ACC112 (cell line): ENCODE measurements at regions not wholly inside any gene's neighbourhood (a gene's known extent, or its start where the extent isn't known, plus 50 kb on each side); places are given as distances from the start of the nearest gene placed in this dataset.

ENCODE experiments used
- H2AFZ ChIP-seq: fragments of 200-600 bp; sonication (generic); one replicate; pipeline ENCODE4 v1.6.0; 2017; ENCODE audit warnings: antibody characterized with exemption, low read length; ENCODE audit not compliant: unreplicated experiment
- H3K27ac ChIP-seq: fragments of 200-600 bp; sonication (generic); 2 replicates; pipeline ENCODE4 v1.5.1; 2014; ENCODE audit warnings: low read depth, mild to moderate bottlenecking, antibody characterized with exemption, low read length, moderate library complexity
- H3K27me3 ChIP-seq: fragments of 200-600 bp; sonication (generic); 2 replicates; pipeline ENCODE4 v1.6.1; 2014; ENCODE audit warnings: mild to moderate bottlenecking, antibody characterized with exemption, low read length, moderate library complexity, mixed read lengths; ENCODE audit not compliant: insufficient read depth
- H3K36me3 ChIP-seq: fragments of 200-600 bp; sonication (generic); 2 replicates; pipeline ENCODE4 v1.6.1; 2016; ENCODE audit warnings: mild to moderate bottlenecking, antibody characterized with exemption, low read length, moderate library complexity, mixed read lengths; ENCODE audit not compliant: insufficient read depth
- H3K4me1 ChIP-seq: fragments of 200-600 bp; sonication (generic); one replicate; pipeline ENCODE4 v1.6.1; 2016; ENCODE audit warnings: low read length, mixed read lengths; ENCODE audit not compliant: insufficient read depth, unreplicated experiment, control insufficient read depth
- H3K4me3 ChIP-seq: fragments of 200-600 bp; sonication (generic); 2 replicates; pipeline ENCODE4 v1.5.1; 2014; ENCODE audit warnings: mild to moderate bottlenecking, low read depth, low read length
- H3K79me2 ChIP-seq: fragments of 200-600 bp; sonication (generic); one replicate; pipeline ENCODE4 v1.6.0; 2016; ENCODE audit warnings: low read length; ENCODE audit not compliant: control insufficient read depth, unreplicated experiment, insufficient read depth

DNA sequence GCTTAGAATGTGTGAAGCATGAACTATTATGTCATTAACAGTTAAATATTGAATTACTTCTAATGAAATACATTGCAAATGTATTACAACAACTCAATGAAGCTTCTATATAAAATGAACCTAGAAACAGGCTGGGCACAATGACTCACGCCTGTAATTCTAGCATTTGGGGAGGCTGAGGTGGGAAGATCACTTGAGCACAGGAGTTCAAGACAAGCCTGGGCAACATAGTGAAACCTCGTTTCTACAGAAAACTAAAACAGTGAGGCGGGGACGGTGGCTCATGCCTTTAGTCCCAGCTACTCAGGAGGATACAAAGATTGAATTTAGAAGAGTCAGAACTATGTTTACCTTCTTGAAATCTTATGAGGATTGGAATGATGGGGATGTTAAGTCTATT lies 505.1 kb downstream of the SLITRK5 start:
- Histone ChIP-seq H3K79me2 (no peaks in the 10 kb centered on the region), H3K4me3 (no peak overlapping the region), H2AFZ (no peak overlapping the region)

DNA sequence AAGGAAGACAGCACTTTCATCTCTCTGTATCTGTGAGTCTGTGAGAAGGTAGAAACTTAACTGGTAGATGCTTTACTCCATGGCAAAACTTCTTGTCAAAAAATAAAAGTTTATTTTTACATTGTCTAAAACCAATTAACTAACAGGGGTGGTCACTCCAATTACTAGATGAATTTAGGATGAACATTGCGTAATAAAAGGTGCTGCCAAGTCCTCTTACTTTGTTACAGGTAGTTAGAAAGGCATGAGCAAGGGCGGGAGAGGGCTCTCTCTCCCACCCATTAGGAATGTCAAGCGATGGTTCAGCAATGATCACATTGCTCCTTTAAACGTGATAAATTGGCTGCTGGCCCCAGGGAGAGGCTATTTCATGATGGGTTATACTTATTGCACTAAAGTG lies 512.3 kb downstream of the SLITRK5 start:
- H3K4me1 ChIP-seq: no peaks in the 10 kb centered on the region
- no peaks in the 10 kb centered on the region for H3K27me3 ChIP-seq
- H2AFZ ChIP-seq: no peak overlapping the region
- H3K27ac ChIP-seq: no peak overlapping the region
- no peaks in the 10 kb centered on the region for H3K79me2 ChIP-seq
- no peak overlapping the region for H3K4me3 ChIP-seq
- H3K36me3 ChIP-seq: no peaks in the 10 kb centered on the region

More for the DNA sequence above, 505.1 kb downstream of the SLITRK5 start:
- Histone ChIP-seq H3K36me3 (no peaks in the 10 kb centered on the region), H3K27ac (no peak overlapping the region), H3K27me3 (no peaks in the 10 kb centered on the region), H3K4me1 (no peaks in the 10 kb centered on the region)

- no peaks in the 10 kb centered on the region for H3K36me3 ChIP-seq
- H3K79me2 ChIP-seq: no peaks in the 10 kb centered on the region
- no peak overlapping the region for H2AFZ ChIP-seq
Measured at GRCh38 chr13:88188986-88189385, 517.8 kb downstream of the SLITRK5 start.

DNA sequence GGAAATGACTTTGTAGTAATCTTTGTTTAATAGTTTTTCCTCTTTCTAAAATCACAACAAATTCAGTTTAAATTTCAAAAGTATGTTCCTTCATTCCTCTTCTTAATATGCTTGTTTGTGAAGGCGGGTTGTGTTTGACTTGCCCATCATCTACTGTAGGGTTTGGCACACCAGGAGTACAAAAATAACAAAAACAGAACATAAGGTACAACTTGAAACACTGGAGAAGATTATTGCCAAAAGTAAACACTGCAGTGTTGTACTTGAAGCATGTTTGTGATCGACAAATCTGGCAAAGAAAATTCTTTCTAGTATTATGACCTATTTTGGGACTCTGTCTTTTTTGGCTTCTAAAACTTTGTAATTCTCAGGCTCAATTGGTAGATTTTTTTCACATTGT lies 518.6 kb downstream of the SLITRK5 start:
- Histone ChIP-seq H3K4me3 (no peak overlapping the region), H3K27me3 (no peaks in the 10 kb centered on the region), H3K79me2 (no peaks in the 10 kb centered on the region), H3K4me1 (no peaks in the 10 kb centered on the region), H3K36me3 (no peaks in the 10 kb centered on the region), H2AFZ (no peak overlapping the region), H3K27ac (no peak overlapping the region)

More at GRCh38 chr13:88188986-88189385, 517.8 kb downstream of the SLITRK5 start:
- no peaks in the 10 kb centered on the region for H3K27me3 ChIP-seq
- no peak overlapping the region for H3K27ac ChIP-seq
- no peak overlapping the region for H3K4me3 ChIP-seq
- H3K4me1 ChIP-seq: no peaks in the 10 kb centered on the region

DNA sequence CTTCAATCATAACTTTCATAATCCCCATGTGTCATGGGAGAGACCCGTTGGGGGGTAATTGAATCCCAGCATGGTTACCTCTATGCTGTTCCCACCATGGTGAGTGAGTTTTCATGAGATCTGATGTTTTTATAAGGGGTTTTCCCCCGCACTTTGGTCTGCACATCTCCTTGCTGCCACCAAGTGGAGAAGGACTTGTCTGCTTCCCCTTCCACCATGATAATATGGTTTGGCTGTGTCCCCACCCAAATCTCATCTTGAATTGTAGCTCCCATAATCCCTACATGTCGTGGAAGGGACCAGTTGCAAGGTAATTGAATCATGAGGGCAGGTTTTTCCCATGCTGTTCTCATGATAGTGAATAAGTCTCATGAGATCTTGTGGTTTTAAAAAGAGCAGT lies 524.9 kb downstream of the SLITRK5 start:
- Histone ChIP-seq H3K79me2 (no peaks in the 10 kb centered on the region), H3K4me1 (no peaks in the 10 kb centered on the region), H2AFZ (no peak overlapping the region), H3K27me3 (no peaks in the 10 kb centered on the region), H3K36me3 (no peaks in the 10 kb centered on the region), H3K27ac (no peak overlapping the region), H3K4me3 (no peak overlapping the region)

DNA sequence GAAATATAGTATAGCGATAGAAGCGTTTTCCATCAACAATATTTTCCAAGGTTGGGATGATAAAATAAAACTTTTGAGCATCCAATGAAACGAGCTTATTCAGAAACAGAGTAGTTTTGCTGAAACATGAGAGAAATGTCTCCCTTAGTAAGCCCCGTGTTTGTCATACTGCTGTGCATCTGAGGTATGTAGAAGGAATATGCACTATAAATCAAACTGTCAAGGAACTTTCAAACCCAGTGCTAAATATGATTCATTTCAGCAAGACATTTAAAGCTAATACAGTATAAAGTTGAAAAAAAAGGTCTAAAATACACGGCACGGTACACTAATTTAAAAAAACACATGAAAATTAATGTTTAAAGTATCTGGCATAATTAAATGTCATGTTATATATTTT lies 546.2 kb downstream of the SLITRK5 start:
- no peak overlapping the region for H2AFZ ChIP-seq

GRCh38 chr13:88217883-88218282 lies 546.7 kb downstream of the SLITRK5 start:
- Histone ChIP-seq H3K27ac (no peak overlapping the region), H3K36me3 (no peaks in the 10 kb centered on the region), H3K27me3 (no peaks in the 10 kb centered on the region), H3K4me3 (no peak overlapping the region), H3K79me2 (no peaks in the 10 kb centered on the region), H2AFZ (no peak overlapping the region), H3K4me1 (no peaks in the 10 kb centered on the region)

More for the DNA sequence above, 546.2 kb downstream of the SLITRK5 start:
- Histone ChIP-seq H3K36me3 (no peaks in the 10 kb centered on the region), H3K4me3 (no peak overlapping the region), H3K4me1 (no peaks in the 10 kb centered on the region), H3K27ac (no peak overlapping the region), H3K27me3 (no peaks in the 10 kb centered on the region), H3K79me2 (no peaks in the 10 kb centered on the region)

- Histone ChIP-seq H3K4me1 (no peaks in the 10 kb centered on the region), H3K27me3 (no peaks in the 10 kb centered on the region), H3K27ac (no peak overlapping the region), H3K4me3 (no peak overlapping the region), H3K36me3 (no peaks in the 10 kb centered on the region), H3K79me2 (no peaks in the 10 kb centered on the region), H2AFZ (no peak overlapping the region)
Measured at GRCh38 chr13:88223958-88224357, 552.8 kb downstream of the SLITRK5 start.

GRCh38 chr13:88235441-88235840 lies 564.3 kb downstream of the SLITRK5 start:
- Histone ChIP-seq H3K27ac (no peak overlapping the region), H3K4me1 (no peaks in the 10 kb centered on the region), H3K4me3 (no peak overlapping the region), H3K79me2 (no peaks in the 10 kb centered on the region), H3K27me3 (no peaks in the 10 kb centered on the region), H3K36me3 (no peaks in the 10 kb centered on the region), H2AFZ (no peak overlapping the region)

DNA sequence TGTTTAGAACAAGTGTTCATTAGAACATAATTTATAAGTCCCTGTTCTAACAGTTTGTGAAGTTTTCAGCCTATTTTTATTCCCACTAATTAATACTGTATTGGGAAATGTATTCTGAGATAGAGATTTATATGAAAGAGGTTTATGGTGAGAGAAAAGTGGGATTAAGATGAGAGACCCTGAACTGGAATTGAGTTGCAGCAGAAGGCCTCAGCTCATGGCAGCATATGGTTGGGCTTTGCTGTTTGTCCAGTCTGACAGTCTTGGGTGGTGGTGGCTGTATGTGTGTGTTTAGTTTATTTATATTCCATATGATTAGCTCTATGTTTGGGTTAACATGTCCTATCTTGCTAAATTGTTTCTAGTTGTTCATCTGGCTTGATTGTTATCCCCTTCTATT lies 575.1 kb downstream of the SLITRK5 start:
- no peak overlapping the region for H2AFZ ChIP-seq
- H3K4me3 ChIP-seq: no peak overlapping the region

GRCh38 chr13:88248393-88248792 lies 577.2 kb downstream of the SLITRK5 start:
- no peaks in the 10 kb centered on the region for H3K4me1 ChIP-seq
- H3K36me3 ChIP-seq: no peaks in the 10 kb centered on the region
- no peaks in the 10 kb centered on the region for H3K27me3 ChIP-seq
- no peak overlapping the region for H2AFZ ChIP-seq
- no peaks in the 10 kb centered on the region for H3K79me2 ChIP-seq
- no peak overlapping the region for H3K27ac ChIP-seq
- H3K4me3 ChIP-seq: no peak overlapping the region

More for the DNA sequence above, 575.1 kb downstream of the SLITRK5 start:
- no peaks in the 10 kb centered on the region for H3K4me1 ChIP-seq
- no peaks in the 10 kb centered on the region for H3K36me3 ChIP-seq
- no peaks in the 10 kb centered on the region for H3K27me3 ChIP-seq
- H3K79me2 ChIP-seq: no peaks in the 10 kb centered on the region
- H3K27ac ChIP-seq: no peak overlapping the region
